IMR-90 (cell line): ENCODE measurements at regions not wholly inside any gene's neighbourhood (a gene's known extent, or its start where the extent isn't known, plus 50 kb on each side); places are given as distances from the start of the nearest gene placed in this dataset.

Experiments used
- ATAC-seq: fragments of 200-7000 bp; cut with Tn5 transposase; 2 replicates; pipeline ENCODE4 v1.9.1; 2020; ENCODE audit warnings: low read depth, mild to moderate bottlenecking, moderate library complexity
- BruUV-seq: library from RNA; stranded (reverse); fragments of 400-500 nt; replicated peaks from 2 replicates; lab custom pipeline; 2021; lab: Mats Ljungman, UMichigan
- CTCF ChIA-PET: fragments of 300-600 bp; formaldehyde crosslinking; extraction: SDS; loops from one replicate; lab custom pipeline; 2021; ENCODE audit warnings: antibody characterized with exemption; lab: Yijun Ruan, JAX
- POLR2A ChIA-PET: fragments of 300-600 bp; sonication (Branson Sonifier 250); formaldehyde crosslinking; loops from one replicate; lab custom pipeline; 2022; ENCODE audit warnings: antibody characterized with exemption; ENCODE audit not compliant: unreplicated experiment; lab: Charles Lee
- DNase-seq: peaks from one replicate; pipeline ENCODE4 v3.0.0; 2013
- H2AFZ ChIP-seq: replicated peaks from 2 replicates; pipeline ENCODE3; 2013; ENCODE audit warnings: low read length, mild to moderate bottlenecking; ENCODE audit not compliant: poor library complexity
- H2AK5ac ChIP-seq: 2 replicates; pipeline ENCODE4 v1.6.1; 2013; ENCODE audit warnings: low read depth, low read length, inconsistent platforms
- H2AK9ac ChIP-seq: replicated peaks from 2 replicates; pipeline ENCODE3; 2013; ENCODE audit warnings: mild to moderate bottlenecking, low read depth, low read length, moderate library complexity; ENCODE audit not compliant: poor library complexity
- H2BK120ac ChIP-seq: 2 replicates; pipeline ENCODE4 v1.6.1; 2013; ENCODE audit warnings: low read depth, low read length, inconsistent platforms
- H2BK15ac ChIP-seq: 3 replicates; pipeline ENCODE4 v1.6.1; 2013; ENCODE audit warnings: low read depth, low read length, inconsistent platforms
- H2BK20ac ChIP-seq: 2 replicates; pipeline ENCODE4 v1.6.1; 2013; ENCODE audit warnings: low read depth, mild to moderate bottlenecking, inconsistent platforms, low read length, moderate library complexity
- H2BK5ac ChIP-seq: 2 replicates; pipeline ENCODE4 v1.6.1; 2013; ENCODE audit warnings: mild to moderate bottlenecking, low read depth, low read length, inconsistent platforms; ENCODE audit not compliant: poor library complexity, severe bottlenecking
- H3K14ac ChIP-seq: replicated peaks from 2 replicates; pipeline ENCODE4 v1.6.1; 2013; ENCODE audit warnings: low read depth, low read length, inconsistent platforms
- H3K18ac ChIP-seq: 2 replicates; pipeline ENCODE4 v1.6.1; 2013; ENCODE audit warnings: low read depth, low read length, control low read depth
- H3K23ac ChIP-seq: 2 replicates; pipeline ENCODE4 v1.6.1; 2013; ENCODE audit warnings: low read depth, low read length, inconsistent platforms
- H3K27ac ChIP-seq: 2 replicates; pipeline ENCODE4 v1.5.1; 2013; ENCODE audit warnings: mild to moderate bottlenecking, control low read depth, low read length; ENCODE audit not compliant: insufficient read depth
- H3K27me3 ChIP-seq: 2 replicates; pipeline ENCODE4 v1.6.1; 2013; ENCODE audit warnings: low read length; ENCODE audit not compliant: control insufficient read depth, insufficient read depth
- H3K36me3 ChIP-seq: 2 replicates; pipeline ENCODE4 v1.6.1; 2013; ENCODE audit warnings: low read length, mixed read lengths; ENCODE audit not compliant: control insufficient read depth, insufficient read depth
- H3K4ac ChIP-seq: 2 replicates; pipeline ENCODE4 v1.6.1; 2013; ENCODE audit warnings: low read depth, low read length, inconsistent platforms
- H3K4me1 ChIP-seq: 2 replicates; pipeline ENCODE4 v1.6.1; 2013; ENCODE audit warnings: low read length, mixed read lengths; ENCODE audit not compliant: control insufficient read depth, insufficient read depth
- H3K4me2 ChIP-seq: 2 replicates; pipeline ENCODE4 v1.6.1; 2013; ENCODE audit warnings: low read depth, mild to moderate bottlenecking, control low read depth, low read length, moderate library complexity
- H3K4me3 ChIP-seq: 2 replicates; pipeline ENCODE4 v1.5.1; 2013; ENCODE audit warnings: low read depth, mild to moderate bottlenecking, control low read depth, low read length, moderate library complexity; ENCODE audit not compliant: insufficient read depth
- H3K56ac ChIP-seq: 2 replicates; pipeline ENCODE4 v1.6.1; 2013; ENCODE audit warnings: low read length, inconsistent platforms; ENCODE audit not compliant: insufficient read depth; ENCODE audit errors: extremely low read depth
- H3K79me1 ChIP-seq, 2 experiments: 2 replicates each; pipeline ENCODE4 v1.6.1; 2013; ENCODE audit warnings: low read length in 2 of 2, inconsistent platforms in 1 of 2, low read depth in 1 of 2
- H3K9ac ChIP-seq: 2 replicates; pipeline ENCODE4 v1.6.1; 2013; ENCODE audit warnings: low read depth, low read length, control low read depth
- H3K9me1 ChIP-seq: 2 replicates; pipeline ENCODE4 v1.6.1; 2013; ENCODE audit warnings: low read length, inconsistent platforms; ENCODE audit not compliant: insufficient read depth
- H3K9me3 ChIP-seq: 2 replicates; pipeline ENCODE4 v1.6.1; 2013; ENCODE audit warnings: low read length; ENCODE audit not compliant: control insufficient read depth, insufficient read depth
- H4K20me1 ChIP-seq: 2 replicates; pipeline ENCODE4 v1.6.1; 2013; ENCODE audit warnings: low read length, inconsistent platforms; ENCODE audit not compliant: insufficient read depth
- H4K5ac ChIP-seq: 2 replicates; pipeline ENCODE4 v1.6.1; 2013; ENCODE audit warnings: mild to moderate bottlenecking, low read depth, low read length, control low read depth
- H4K8ac ChIP-seq, 2 experiments: 2 replicates each; pipeline ENCODE4 v1.6.1; 2013; ENCODE audit warnings: low read depth in 2 of 2, low read length in 2 of 2, control low read depth in 1 of 2, inconsistent platforms in 1 of 2
- H4K91ac ChIP-seq: 2 replicates; pipeline ENCODE4 v1.6.1; 2013; ENCODE audit warnings: low read depth, low read length, inconsistent platforms; ENCODE audit not compliant: insufficient read depth
- BHLHE40 ChIP-seq: fragments of 150-350 bp; IDR thresholded peaks from 2 replicates; pipeline ENCODE4 v1.6.1; 2016; ENCODE audit warnings: mild to moderate bottlenecking, low read depth, low read length
- MAFK ChIP-seq: IDR thresholded peaks from 2 replicates; pipeline ENCODE4 v1.6.1; 2012; ENCODE audit warnings: low read depth, low read length, improper control_type of control experiment
- MAZ ChIP-seq: IDR thresholded peaks from 2 replicates; pipeline ENCODE4 v1.6.1; 2012; ENCODE audit warnings: low read depth, mild to moderate bottlenecking, low read length, improper control_type of control experiment, moderate library complexity, borderline replicate concordance
- MXI1 ChIP-seq: IDR thresholded peaks from 2 replicates; pipeline ENCODE4 v1.6.1; 2012; ENCODE audit warnings: low read depth, mild to moderate bottlenecking, low read length, moderate library complexity, borderline replicate concordance
- NFE2L2 ChIP-seq: fragments of 150-350 bp; IDR thresholded peaks from 2 replicates; pipeline ENCODE4 v1.6.1; 2016; ENCODE audit warnings: low read depth, mild to moderate bottlenecking, low read length
- POLR2A ChIP-seq: IDR thresholded peaks from 2 replicates; pipeline ENCODE4 v1.6.1; 2012; ENCODE audit warnings: mild to moderate bottlenecking, low read depth, low read length
- RCOR1 ChIP-seq: IDR thresholded peaks from 2 replicates; pipeline ENCODE4 v1.6.1; 2012; ENCODE audit warnings: mild to moderate bottlenecking, low read length, improper control_type of control experiment; ENCODE audit not compliant: insufficient replicate concordance
- RFX5 ChIP-seq: IDR thresholded peaks from 2 replicates; pipeline ENCODE4 v1.8.0; 2012; ENCODE audit warnings: low read depth, mild to moderate bottlenecking, low read length, moderate library complexity
- WGBS, 2 experiments: methylation state at CpG; one replicate each; pipeline versions ENCODE4 v1.1.5 to v1.1.7; 2013; ENCODE audit warnings: missing lambda C conversion rate in 2 of 2; ENCODE audit not compliant: insufficient read length in 1 of 2; ENCODE audit errors: extremely low coverage in 2 of 2; 5-methylcytosine and 5-hydroxymethylcytosine counted together
- dilution Hi-C: fragments of 300-500 bp; cut with HindIII; formaldehyde crosslinking; loops from one replicate; pipeline ENCODE4 v1.14.3; 2018; ENCODE audit warnings: low sequenced_read_pairs; ENCODE audit not compliant: unreplicated experiment
- in situ Hi-C: fragments of 300-500 bp; cut with MboI; formaldehyde crosslinking; loops from 3 replicates; pipeline ENCODE4 v1.14.3; 2019; ENCODE audit warnings: low sequenced_read_pairs, inconsistent platforms, mixed read lengths
- intact Hi-C: fragments of 100-400 bp; cut with micrococcal nuclease; formaldehyde crosslinking; loops from 2 replicates; pipeline ENCODE4 v1.10.0; 2022
- TF ChIP-seq, protein P1 (sequence below): fragments of 150-350 bp; IDR thresholded peaks from 2 replicates; pipeline ENCODE4 v1.6.1; 2016; ENCODE audit warnings: low read depth, mild to moderate bottlenecking, low read length, moderate library complexity, borderline replicate concordance

DNA sequence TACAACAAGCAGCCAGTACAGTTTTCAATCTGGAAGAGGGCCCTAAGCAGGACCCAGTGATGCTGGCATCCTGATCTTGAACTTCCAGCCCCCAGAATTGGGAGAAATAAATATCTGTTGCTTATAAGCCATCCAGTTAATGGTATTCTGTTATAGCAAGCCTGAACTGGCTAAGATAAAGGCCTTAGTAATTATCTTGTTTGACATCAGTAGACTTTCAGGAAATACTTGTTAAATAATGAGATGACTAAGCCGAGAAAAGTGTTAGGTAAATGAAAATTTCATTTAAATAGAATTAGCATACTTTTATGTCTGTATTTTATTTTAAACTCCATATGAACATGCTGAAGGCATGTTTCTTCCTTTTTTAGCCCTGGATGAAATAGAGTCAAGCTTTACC lies 188.2 kb downstream of the OLFM4 start:
- dilution Hi-C loops = no loop called here
- CTCF ChIA-PET = no interaction called here

More for the DNA sequence above, 188.2 kb downstream of the OLFM4 start:
- Histone ChIP-seq H4K91ac (no peak overlapping the region), H3K27ac (no peak overlapping the region), H3K4me1 (no peaks in the 10 kb centered on the region), H3K18ac (no peak overlapping the region), H4K8ac (no peak overlapping the region), H3K27me3 (no peaks in the 10 kb centered on the region), H3K4me2 (no peak overlapping the region), H2AK9ac (no peak overlapping the region), H2BK20ac (no peak overlapping the region), H2BK120ac (no peak overlapping the region), H3K9ac (no peak overlapping the region), H3K4ac (no peak overlapping the region), H2AFZ (no peak overlapping the region), H3K79me1 (no peaks in the 10 kb centered on the region), H3K9me3 (peaks cover 2% of the 10 kb centered on the region), H2BK15ac (no peak overlapping the region), H3K14ac (no peak overlapping the region), H3K56ac (no peak overlapping the region), H2AK5ac (no peak overlapping the region), H2BK5ac (no peak overlapping the region), H3K9me1 (no peaks in the 10 kb centered on the region), H4K20me1 (no peaks in the 10 kb centered on the region), H4K5ac (no peak overlapping the region), H3K4me3 (no peak overlapping the region), H3K36me3 (no peaks in the 10 kb centered on the region), H3K23ac (no peak overlapping the region)
- TF ChIP-seq NFE2L2 (no peak), MAFK (no peak), RFX5 (no peak), BHLHE40 (no peak), RCOR1 (no peak), POLR2A (no peak), MAZ (no peak), MXI1 (no peak)
- TF ChIP-seq, protein P1, sequence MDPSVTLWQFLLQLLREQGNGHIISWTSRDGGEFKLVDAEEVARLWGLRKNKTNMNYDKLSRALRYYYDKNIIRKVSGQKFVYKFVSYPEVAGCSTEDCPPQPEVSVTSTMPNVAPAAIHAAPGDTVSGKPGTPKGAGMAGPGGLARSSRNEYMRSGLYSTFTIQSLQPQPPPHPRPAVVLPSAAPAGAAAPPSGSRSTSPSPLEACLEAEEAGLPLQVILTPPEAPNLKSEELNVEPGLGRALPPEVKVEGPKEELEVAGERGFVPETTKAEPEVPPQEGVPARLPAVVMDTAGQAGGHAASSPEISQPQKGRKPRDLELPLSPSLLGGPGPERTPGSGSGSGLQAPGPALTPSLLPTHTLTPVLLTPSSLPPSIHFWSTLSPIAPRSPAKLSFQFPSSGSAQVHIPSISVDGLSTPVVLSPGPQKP = no peak
- WGBS, 2 experiments = no CpG with 5 or more reads among the region's 1 CpG
- DNase-seq (no peak), ATAC-seq (no peak)
- BruUV-seq = no TSS peak
- intact Hi-C loops (no loop called here), in situ Hi-C loops (no loop called here)
- POLR2A ChIA-PET = no interaction called here
